Keratinocyte (primary cell): ENCODE measurements at regions not wholly inside any gene's neighbourhood (a gene's known extent, or its start where the extent isn't known, plus 50 kb on each side); places are given as distances from the start of the nearest gene placed in this dataset.

Source experiments
- CTCF ChIP-seq, 3 experiments: IDR thresholded peaks in 1 of 3; conservative IDR thresholded peaks in 1 of 3; optimal IDR thresholded peaks in 1 of 3; 2 replicates in 2 of 3; 3 replicates in 1 of 3; pipeline versions ENCODE3 to v1.5.1; 2011; ENCODE audit warnings: low read length in 3 of 3, mild to moderate bottlenecking in 3 of 3, moderate library complexity in 2 of 3, control low read depth in 1 of 3, inconsistent platforms in 1 of 3; ENCODE audit not compliant: insufficient read depth in 2 of 3; ENCODE audit errors: extremely low read depth in 1 of 3
- EZH2 ChIP-seq: IDR thresholded peaks from one replicate; pipeline ENCODE4 v1.6.1; 2012; ENCODE audit warnings: inconsistent platforms, mild to moderate bottlenecking, low read length, moderate library complexity

- TF ChIP-seq EZH2: no peak
- TF ChIP-seq CTCF (optimal IDR thresholded peaks at IDR 0.05 in 1 of 3, IDR thresholded peaks at IDR 0.05 in 1 of 3, conservative IDR thresholded peaks at IDR 0.05 in 1 of 3; ENCODE audit: extremely low read depth in 1 of 3, insufficient read depth in 2 of 3, low read length in 3 of 3): no peak
Measured at GRCh38 chr6:68194846-68195478, 440.1 kb upstream of the ADGRB3 start.
